GM12878 (cell line): ENCODE measurements at regions not wholly inside any gene's neighbourhood (a gene's known extent, or its start where the extent isn't known, plus 50 kb on each side); places are given as distances from the start of the nearest gene placed in this dataset.

Experiments used
- ATAC-seq: fragments of 200-7000 bp; cut with Tn5 transposase; 3 replicates; pipeline ENCODE4 v1.9.1; 2020; ENCODE audit warnings: mild to moderate bottlenecking, moderate library complexity
- BruUV-seq: library from RNA; stranded (reverse); fragments of 400-500 nt; replicated peaks from 2 replicates; lab custom pipeline; 2021; lab: Mats Ljungman, UMichigan
- CTCF ChIA-PET: fragments of 300-600 bp; sonication (Branson Sonifier 250); formaldehyde crosslinking; extraction: SDS; loops from one replicate; lab custom pipeline; 2021; ENCODE audit warnings: inconsistent platforms; lab: Yijun Ruan, JAX
- POLR2A ChIA-PET: fragments of 350-600 bp; formaldehyde crosslinking; extraction: SDS; loops from one replicate; lab custom pipeline; 2021; ENCODE audit warnings: inconsistent platforms; lab: Charles Lee
- RAD21 ChIA-PET: fragments of 300-600 bp; sonication (Branson Sonifier 250); formaldehyde crosslinking; loops from one replicate; lab custom pipeline; 2023; ENCODE audit warnings: antibody characterized with exemption; ENCODE audit not compliant: unreplicated experiment; lab: Charles Lee
- SMC1A ChIA-PET: fragments of 300-600 bp; sonication (Branson Sonifier 250); formaldehyde crosslinking; loops from one replicate; lab custom pipeline; 2023; ENCODE audit not compliant: unreplicated experiment, uncharacterized antibody; lab: Charles Lee
- DNase-seq: peaks from one replicate; pipeline ENCODE4 v3.0.0-alpha.2; 2011; ENCODE audit warnings: low read depth, low spot score
- FAIRE-seq: peaks from 3 replicates; lab custom pipeline; 2011; peaks lifted over from hg19 to GRCh38; lab: Jason Lieb, UNC
- H2AFZ ChIP-seq: 2 replicates; pipeline ENCODE4 v1.6.0; 2011; ENCODE audit warnings: low read depth, low read length, control low read depth; ENCODE audit not compliant: control insufficient read depth
- H3K27ac ChIP-seq: 2 replicates; pipeline ENCODE4 v1.5.1; 2011; ENCODE audit warnings: control low read depth; ENCODE audit not compliant: control insufficient read depth, insufficient read depth
- H3K27me3 ChIP-seq, 2 experiments: replicated peaks in 1 of 2; 2 replicates each; pipeline versions ENCODE4 v1.6.0 to v1.6.1; 2011; ENCODE audit warnings: low read length in 1 of 2; ENCODE audit not compliant: control insufficient read depth in 2 of 2, insufficient read depth in 2 of 2
- H3K36me3 ChIP-seq, 2 experiments: 2 replicates each; pipeline ENCODE4 v1.5.1; 2011; ENCODE audit warnings: low read length in 1 of 2; ENCODE audit not compliant: control insufficient read depth in 2 of 2, insufficient read depth in 2 of 2
- H3K4me1 ChIP-seq: 2 replicates; pipeline ENCODE4 v1.6.1; 2011; ENCODE audit warnings: mild to moderate bottlenecking, low read length, moderate library complexity, mixed read lengths; ENCODE audit not compliant: control insufficient read depth, insufficient read depth
- H3K4me2 ChIP-seq: 2 replicates; pipeline ENCODE4 v1.6.0; 2011; ENCODE audit warnings: control low read depth; ENCODE audit not compliant: control insufficient read depth, insufficient read depth
- H3K4me3 ChIP-seq: fragments of 200-600 bp; sonication (generic); 2 replicates; pipeline ENCODE4 v1.5.1; 2016
- H3K79me2 ChIP-seq: 2 replicates; pipeline ENCODE4 v1.6.0; 2011; ENCODE audit warnings: low read length; ENCODE audit not compliant: control insufficient read depth, insufficient read depth
- H3K9ac ChIP-seq: 2 replicates; pipeline ENCODE4 v1.8.0; 2011; ENCODE audit warnings: low read length, control low read depth, mixed read lengths; ENCODE audit not compliant: control insufficient read depth, insufficient read depth
- H3K9me3 ChIP-seq: replicated peaks from 3 replicates; pipeline ENCODE4 v1.5.1; 2011; ENCODE audit warnings: mild to moderate bottlenecking, low read length; ENCODE audit not compliant: control insufficient read depth, insufficient read depth
- H4K20me1 ChIP-seq: 2 replicates; pipeline ENCODE4 v1.6.0; 2011; ENCODE audit not compliant: control insufficient read depth, insufficient read depth
- CREM ChIP-seq: IDR thresholded peaks from 2 replicates; pipeline ENCODE4 v1.6.1; 2014; ENCODE audit warnings: antibody characterized with exemption, low read depth
- CUX1 ChIP-seq: IDR thresholded peaks from 2 replicates; pipeline ENCODE4 v1.6.1; 2012; ENCODE audit warnings: improper control_type of control experiment, low read depth, low read length; ENCODE audit not compliant: insufficient replicate concordance
- HCFC1 ChIP-seq: fragments of 150-350 bp; IDR thresholded peaks from 2 replicates; pipeline ENCODE4 v1.6.1; 2014; ENCODE audit warnings: low read length
- IKZF1 ChIP-seq: fragments of 450-650 bp; conservative IDR thresholded peaks from 2 replicates; pipeline ENCODE4 v1.6.1; 2017; ENCODE audit warnings: antibody characterized with exemption, mild to moderate bottlenecking
- IKZF2 ChIP-seq, 2 experiments: fragments of 450-650 bp; IDR thresholded peaks; 2 replicates each; pipeline ENCODE4 v1.6.1; 2017; ENCODE audit warnings: mild to moderate bottlenecking in 2 of 2, moderate library complexity in 2 of 2
- JUND ChIP-seq: IDR thresholded peaks from 2 replicates; pipeline ENCODE4 v1.6.1; 2012; ENCODE audit warnings: low read depth, mild to moderate bottlenecking, low read length, improper control_type of control experiment, moderate library complexity
- MYB ChIP-seq: fragments of 150-350 bp; IDR thresholded peaks from 2 replicates; pipeline ENCODE4 v1.6.1; 2014; ENCODE audit warnings: mild to moderate bottlenecking, low read depth, low read length, borderline replicate concordance
- NFIC ChIP-seq: IDR thresholded peaks from 2 replicates; pipeline ENCODE4 v1.6.1; 2012; ENCODE audit warnings: low read depth, mild to moderate bottlenecking, inconsistent platforms, low read length, moderate library complexity
- NFYB ChIP-seq: IDR thresholded peaks from 2 replicates; pipeline ENCODE4 v1.6.1; 2011; ENCODE audit warnings: low read depth, mild to moderate bottlenecking, low read length, improper control_type of control experiment, moderate library complexity; ENCODE audit not compliant: insufficient read depth
- RAD51 ChIP-seq: fragments of 450-650 bp; IDR thresholded peaks from 2 replicates; pipeline ENCODE4 v1.6.1; 2016; ENCODE audit warnings: moderate library complexity, mild to moderate bottlenecking, inconsistent platforms
- RELA ChIP-seq: fragments of 450-650 bp; IDR thresholded peaks from 2 replicates; pipeline ENCODE4 v1.8.0; 2014; ENCODE audit warnings: borderline replicate concordance; ENCODE audit not compliant: partially characterized antibody
- SMC3 ChIP-seq: IDR thresholded peaks from 2 replicates; pipeline ENCODE4 v1.6.1; 2011; ENCODE audit warnings: low read length, improper control_type of control experiment, borderline replicate concordance
- SP1 ChIP-seq: IDR thresholded peaks from one replicate; pipeline ENCODE4 v1.6.1; 2011; ENCODE audit warnings: low read depth, low read length
- SREBF2 ChIP-seq: IDR thresholded peaks from 2 replicates; pipeline ENCODE4 v1.6.1; 2012; ENCODE audit warnings: mild to moderate bottlenecking, low read length
- YY1 ChIP-seq: IDR thresholded peaks from 2 replicates; pipeline ENCODE4 v1.6.1; 2011; ENCODE audit warnings: low read depth, mild to moderate bottlenecking, low read length
- WGBS: methylation state at CpG from one replicate; pipeline ENCODE4 v1.1.6; 2016; ENCODE audit warnings: low lambda C conversion rate; ENCODE audit not compliant: insufficient replicate concordance, insufficient coverage; ENCODE audit errors: missing lambda C conversion rate; 5-methylcytosine and 5-hydroxymethylcytosine counted together
- in situ Hi-C: fragments of 300-500 bp; cut with MboI; formaldehyde crosslinking; loops from 9 replicates; pipeline ENCODE4 v1.14.3; 2018; ENCODE audit warnings: mixed read lengths
- intact Hi-C: fragments of 100-400 bp; cut with micrococcal nuclease; formaldehyde crosslinking; loops from one replicate; pipeline ENCODE4 v1.14.2; 2022; ENCODE audit not compliant: unreplicated experiment

- ChIA-PET POLR2A (no interaction called here), SMC1A (interaction anchor here (1.9 kb wide), 1 partner anchor 206 kb away, joined by 4 read pairs; no protein-coding TSS in a partner anchor), CTCF (interaction anchor here (5.1 kb wide), 1 partner anchor 206 kb away, joined by 37 read pairs; no protein-coding TSS in a partner anchor), RAD21 (no interaction called here)
- no peaks in the 10 kb centered on the region for H4K20me1 ChIP-seq
- in situ Hi-C loops, result loop anchor here (5.0 kb wide), 1 partner anchor 206 kb away; no protein-coding TSS in a partner anchor
- TF ChIP-seq JUND, result no peak
- no peak for TF ChIP-seq SREBF2
- TF ChIP-seq HCFC1, result no peak
- TF ChIP-seq NFYB, result no peak
- TF ChIP-seq NFIC, result no peak
- no peak for TF ChIP-seq CREM
- no peak for TF ChIP-seq SP1
- TF ChIP-seq SMC3, result no peak
- no peak for TF ChIP-seq IKZF1
- ATAC-seq (no peak), FAIRE-seq (no peak), DNase-seq (no peak)
- no peaks in the 10 kb centered on the region for H3K36me3 ChIP-seq
- H2AFZ ChIP-seq, result no peak overlapping the region
- WGBS, result 35% methylated on average over 10 of the region's 10 CpGs
- no peaks in the 10 kb centered on the region for H3K9me3 ChIP-seq
- no peak overlapping the region for H3K4me2 ChIP-seq
- no peaks in the 10 kb centered on the region for H3K4me1 ChIP-seq
- H3K9ac ChIP-seq, result no peak overlapping the region
- BruUV-seq, result no TSS peak
- no peak overlapping the region for H3K4me3 ChIP-seq
- no peaks in the 10 kb centered on the region for H3K79me2 ChIP-seq
- no peak overlapping the region for H3K27ac ChIP-seq
- intact Hi-C loops, result no loop called here
- H3K27me3 ChIP-seq, result peaks cover 3 to 6% of the 10 kb centered on the region in 2 experiments
These were observed 111.8 kb downstream of the ENGASE start for GRCh38 chr17:79186406-79186805.

GRCh38 chr17:79185671-79186070, 111.0 kb downstream of the ENGASE start:
- WGBS, result 12% methylated on average over 4 of the region's 4 CpGs
- BruUV-seq, result no TSS peak
- H3K79me2 ChIP-seq, result no peaks in the 10 kb centered on the region
- ATAC-seq, result no peak
- intact Hi-C loops, result no loop called here
- POLR2A ChIA-PET, result no interaction called here
- H3K9me3 ChIP-seq, result no peaks in the 10 kb centered on the region
- in situ Hi-C loops, result loop anchor here (5.0 kb wide), 1 partner anchor 207 kb away; no protein-coding TSS in a partner anchor
- H3K4me1 ChIP-seq, result no peaks in the 10 kb centered on the region
- DNase-seq, result no peak
- H3K27me3 ChIP-seq, result peaks cover 0 to 5% of the 10 kb centered on the region in 2 experiments; a peak in 3 of 4 replicates
- no peak overlapping the region for H3K27ac ChIP-seq
- H3K4me2 ChIP-seq, result no peak overlapping the region
- RAD21 ChIA-PET, result no interaction called here
- FAIRE-seq, result no peak
- H4K20me1 ChIP-seq, result no peaks in the 10 kb centered on the region
- no peak overlapping the region for H2AFZ ChIP-seq
- H3K9ac ChIP-seq, result no peak overlapping the region
- CTCF ChIA-PET, result interaction anchor here (0.6 kb wide), 1 partner anchor 69 kb away, joined by 3 read pairs; no protein-coding TSS in a partner anchor
- SMC1A ChIA-PET, result interaction anchor here (1.9 kb wide), 1 partner anchor 206 kb away, joined by 4 read pairs; no protein-coding TSS in a partner anchor
- H3K4me3 ChIP-seq, result no peak overlapping the region
- H3K36me3 ChIP-seq, result no peaks in the 10 kb centered on the region
- TF ChIP-seq CUX1, result no peak
- TF ChIP-seq MYB, result no peak
- no peak for TF ChIP-seq RELA
- TF ChIP-seq IKZF2 (IDR thresholded peaks at IDR 0.05), result no peak
- no peak for TF ChIP-seq RAD51
- TF ChIP-seq IKZF1, result no peak
- no peak for TF ChIP-seq YY1
